ENCODE measurements at regions not wholly inside any gene's neighbourhood (a gene's known extent, or its start where the extent isn't known, plus 50 kb on each side); places are given as distances from the start of the nearest gene placed in this dataset.

DNA sequence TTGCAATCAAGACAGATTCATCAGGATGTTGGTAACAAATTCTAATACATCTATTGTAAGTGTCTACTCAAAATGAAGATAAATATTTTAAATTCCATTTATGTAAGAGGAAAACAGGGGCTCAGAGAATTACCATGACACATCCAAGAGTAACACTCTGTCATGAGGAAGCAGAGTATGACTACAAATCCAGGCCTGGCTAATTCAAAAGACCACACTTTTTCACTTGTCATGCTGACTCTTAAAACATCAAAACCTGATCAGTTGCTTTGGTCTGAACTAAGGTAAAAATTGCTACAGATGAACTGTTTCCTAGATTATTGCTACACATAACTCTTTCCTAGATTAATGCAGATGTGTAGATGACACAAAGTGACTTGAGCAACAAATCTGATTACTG, 880.6 kb downstream of the TSN start:
- no peak for TF ChIP-seq POLR2A (IDR thresholded peaks at IDR 0.05; ENCODE audit: low read length)
- no peak for TF ChIP-seq GATA1 (IDR thresholded peaks at IDR 0.05; ENCODE audit: low read depth, low read length)
- no peak for DNase-seq

DNA sequence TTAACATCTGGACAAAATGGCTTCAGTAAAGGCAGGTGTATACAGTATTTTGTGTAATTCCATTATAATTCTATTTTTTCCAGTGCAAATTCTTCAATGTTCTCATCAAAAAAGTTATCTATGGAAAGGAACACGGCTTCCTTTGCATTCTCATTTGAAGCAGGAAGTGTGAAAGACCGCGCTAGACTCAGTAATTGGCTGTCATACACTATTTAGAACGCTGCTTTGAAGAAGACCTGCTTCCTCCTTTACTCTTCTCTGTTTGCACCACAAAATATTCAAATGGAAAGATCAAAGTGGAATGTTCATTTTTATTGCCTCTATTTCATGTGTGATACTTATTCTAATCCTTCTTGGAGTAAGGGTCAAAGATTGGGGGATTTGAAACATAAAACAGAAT, 883.7 kb downstream of the TSN start:
- DNase-seq: no peak
- TF ChIP-seq POLR2A (IDR thresholded peaks at IDR 0.05; ENCODE audit: low read length) (no peak), GATA1 (IDR thresholded peaks at IDR 0.05; ENCODE audit: low read depth, low read length) (no peak)

GRCh38 chr2:122639711-122640110, 884.3 kb downstream of the TSN start:
- TF ChIP-seq GATA1 (IDR thresholded peaks at IDR 0.05; ENCODE audit: low read depth, low read length): no peak
- no peak for TF ChIP-seq POLR2A (IDR thresholded peaks at IDR 0.05; ENCODE audit: low read length)
- no peak for DNase-seq

DNA sequence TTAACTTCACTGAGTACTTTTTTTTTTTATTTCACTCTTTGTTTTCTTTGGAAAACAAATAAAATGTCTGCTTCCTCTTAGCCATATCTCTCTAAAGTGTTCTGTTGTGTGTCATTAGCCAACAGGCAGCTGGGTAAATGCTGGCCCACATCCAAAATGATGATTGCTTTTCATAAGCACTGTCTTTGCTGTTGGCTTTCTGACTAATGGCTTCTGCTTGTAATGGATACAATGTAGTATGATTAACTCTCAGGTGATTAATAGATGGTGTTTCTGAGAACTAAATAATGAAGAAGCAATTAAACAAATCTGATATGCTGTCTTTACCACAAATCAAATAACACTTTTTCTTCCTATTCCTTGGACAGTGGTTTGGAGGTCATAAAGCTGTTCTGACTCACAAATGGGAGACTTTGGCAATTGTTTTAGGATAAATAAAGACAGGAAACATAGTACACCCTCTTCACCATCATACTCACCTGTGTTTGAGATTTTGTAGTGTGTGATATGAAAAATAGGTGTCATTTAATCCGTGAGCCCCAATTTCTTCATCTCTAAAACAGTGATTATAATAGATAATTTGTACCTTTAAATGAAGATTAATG, 888.4 kb downstream of the TSN start:
- no peak for DNase-seq
- no peak for TF ChIP-seq POLR2A (IDR thresholded peaks at IDR 0.05; ENCODE audit: low read length)
- TF ChIP-seq GATA1 (IDR thresholded peaks at IDR 0.05; ENCODE audit: low read depth, low read length): no peak

GRCh38 chr2:122651236-122651635, 895.8 kb downstream of the TSN start:
- TF ChIP-seq POLR2A (IDR thresholded peaks at IDR 0.05; ENCODE audit: low read length) (no peak), GATA1 (IDR thresholded peaks at IDR 0.05; ENCODE audit: low read depth, low read length) (no peak)
- DNase-seq: no peak

- DNase-seq: no peak
- no peak for TF ChIP-seq POLR2A (IDR thresholded peaks at IDR 0.05; ENCODE audit: low read length)
- TF ChIP-seq GATA1 (IDR thresholded peaks at IDR 0.05; ENCODE audit: low read depth, low read length): no peak
Observed at GRCh38 chr2:122651780-122652179, 896.3 kb downstream of the TSN start.

DNA sequence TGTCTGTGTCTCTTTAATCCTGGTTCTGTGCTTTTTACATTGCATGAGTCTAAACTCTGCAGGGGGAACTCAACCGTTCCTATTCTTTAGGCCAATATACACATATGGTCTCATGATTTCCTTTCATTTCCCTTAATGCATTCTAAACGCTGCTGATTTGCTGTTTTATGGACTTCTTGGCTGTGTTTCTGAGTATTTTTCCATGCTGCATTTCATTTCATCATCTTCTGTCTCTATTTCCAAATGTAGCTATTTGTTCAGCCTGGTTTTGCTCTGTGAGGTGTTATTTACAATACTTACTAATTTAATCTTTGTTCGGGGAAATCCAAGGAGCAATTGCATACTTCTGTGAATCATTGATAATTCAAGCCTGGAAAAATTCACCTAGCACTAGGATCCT, 897.2 kb downstream of the TSN start:
- no peak for TF ChIP-seq POLR2A (IDR thresholded peaks at IDR 0.05; ENCODE audit: low read length)
- no peak for TF ChIP-seq GATA1 (IDR thresholded peaks at IDR 0.05; ENCODE audit: low read depth, low read length)
- no peak for DNase-seq

- no peak for TF ChIP-seq GATA1 (IDR thresholded peaks at IDR 0.05; ENCODE audit: low read depth, low read length)
- TF ChIP-seq POLR2A (IDR thresholded peaks at IDR 0.05; ENCODE audit: low read length): no peak
- no peak for DNase-seq
Observed at GRCh38 chr2:122656403-122656802, 901.0 kb downstream of the TSN start.

DNA sequence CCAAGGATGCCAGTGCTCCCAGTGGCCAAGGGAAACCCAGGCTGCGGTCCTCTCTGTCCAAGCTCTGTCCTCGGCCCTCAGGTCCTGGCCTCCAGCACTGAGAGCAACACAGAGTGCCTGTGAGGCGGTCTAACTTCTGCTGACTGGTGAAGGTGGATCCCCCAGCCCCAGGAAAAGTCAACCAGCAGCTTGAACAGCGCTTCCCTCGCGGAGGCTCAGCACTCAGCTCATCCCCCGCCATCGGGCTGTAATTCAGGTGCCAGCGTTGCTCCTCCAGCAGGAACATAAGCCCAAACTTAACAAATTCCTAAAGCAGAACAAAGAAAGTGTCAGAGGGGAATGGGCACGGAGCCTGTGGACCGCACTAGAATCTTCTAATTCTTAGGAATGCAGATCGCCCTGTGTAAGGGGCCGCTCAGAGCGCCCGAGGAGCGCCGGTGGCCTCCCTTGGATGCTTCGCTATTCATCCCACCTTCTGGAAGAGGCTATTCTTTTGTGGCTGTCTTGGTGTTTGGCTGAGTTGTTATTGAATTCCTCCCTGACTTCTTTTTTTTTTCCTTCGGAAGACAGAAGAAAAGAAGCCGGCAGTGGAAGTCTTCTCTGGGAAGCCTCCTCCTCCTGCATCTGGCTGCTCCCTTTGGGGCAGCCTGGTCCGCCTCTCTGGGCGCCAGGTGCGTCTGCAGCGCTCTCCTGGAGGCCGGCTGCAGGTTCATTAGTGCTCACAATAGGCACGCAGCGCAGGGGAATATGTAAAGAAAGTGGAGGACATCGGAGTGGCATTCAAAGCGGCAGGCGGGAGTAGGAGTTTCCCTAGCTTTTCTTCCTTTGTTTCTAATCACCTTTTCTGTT, 905.6 kb downstream of the TSN start:
- DNase-seq: no peak

GRCh38 chr2:122663620-122664019, 908.2 kb downstream of the TSN start:
- no peak for DNase-seq
- TF ChIP-seq GATA1 (IDR thresholded peaks at IDR 0.05; ENCODE audit: low read depth, low read length) (no peak), POLR2A (IDR thresholded peaks at IDR 0.05; ENCODE audit: low read length) (no peak)

More for the DNA sequence above, 905.6 kb downstream of the TSN start:
- TF ChIP-seq GATA1 (IDR thresholded peaks at IDR 0.05; ENCODE audit: low read depth, low read length) (no peak), POLR2A (IDR thresholded peaks at IDR 0.05; ENCODE audit: low read length) (no peak)

DNA sequence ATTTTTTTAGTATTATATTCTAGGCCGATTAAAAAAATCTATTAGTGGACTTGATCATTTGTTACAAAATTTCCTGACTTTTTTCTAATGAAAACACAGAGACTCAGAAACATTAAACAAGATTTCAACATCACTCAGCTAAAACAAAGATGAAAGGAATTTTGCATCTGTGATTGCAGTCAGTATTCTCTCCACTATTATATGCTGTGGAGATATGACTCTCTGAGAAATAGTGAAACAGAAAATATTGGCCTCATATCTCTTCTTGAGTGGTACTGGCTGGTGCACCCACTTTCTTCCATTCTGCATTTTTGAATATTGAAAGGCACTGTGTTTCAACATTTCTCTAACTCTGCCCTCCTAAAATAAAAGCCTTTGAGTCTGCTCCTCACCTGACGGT, 914.2 kb downstream of the TSN start:
- TF ChIP-seq POLR2A (IDR thresholded peaks at IDR 0.05; ENCODE audit: low read length): no peak
- no peak for TF ChIP-seq GATA1 (IDR thresholded peaks at IDR 0.05; ENCODE audit: low read depth, low read length)
- no peak for DNase-seq

GRCh38 chr2:122670897-122671296, 915.4 kb downstream of the TSN start:
- DNase-seq: no peak
- TF ChIP-seq POLR2A (IDR thresholded peaks at IDR 0.05; ENCODE audit: low read length) (no peak), GATA1 (IDR thresholded peaks at IDR 0.05; ENCODE audit: low read depth, low read length) (no peak)

DNA sequence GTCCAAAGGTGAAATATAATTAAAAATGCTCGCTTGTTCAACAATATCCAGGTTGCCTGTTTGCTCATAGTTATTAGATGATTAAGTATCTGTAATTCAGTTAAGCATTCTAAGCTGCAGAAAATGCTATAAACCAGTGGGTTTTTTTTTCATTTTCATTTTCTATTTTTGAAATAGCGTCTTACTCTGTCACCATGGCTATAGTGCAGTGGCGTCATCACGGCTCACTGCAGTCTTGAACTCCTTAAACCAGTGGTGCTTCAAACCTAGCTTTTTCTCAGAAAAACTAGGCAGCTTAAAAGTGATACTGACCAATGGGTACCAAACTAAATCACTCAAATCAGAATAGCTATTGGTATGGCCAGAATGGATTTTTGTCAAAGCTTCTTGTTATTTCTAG, 925.2 kb downstream of the TSN start:
- DNase-seq: no peak
- TF ChIP-seq GATA1 (IDR thresholded peaks at IDR 0.05; ENCODE audit: low read depth, low read length) (no peak), POLR2A (IDR thresholded peaks at IDR 0.05; ENCODE audit: low read length) (no peak)

GRCh38 chr2:122681626-122682025, 926.2 kb downstream of the TSN start:
- no peak for DNase-seq

GRCh38 chr2:122682356-122682755, 926.9 kb downstream of the TSN start:
- DNase-seq: no peak
- TF ChIP-seq POLR2A (IDR thresholded peaks at IDR 0.05; ENCODE audit: low read length): no peak
- TF ChIP-seq GATA1 (IDR thresholded peaks at IDR 0.05; ENCODE audit: low read depth, low read length): no peak

More at GRCh38 chr2:122681626-122682025, 926.2 kb downstream of the TSN start:
- no peak for TF ChIP-seq GATA1 (IDR thresholded peaks at IDR 0.05; ENCODE audit: low read depth, low read length)
- no peak for TF ChIP-seq POLR2A (IDR thresholded peaks at IDR 0.05; ENCODE audit: low read length)
